ENCODE measurements at regions not wholly inside any gene's neighbourhood (a gene's known extent, or its start where the extent isn't known, plus 50 kb on each side); places are given as distances from the start of the nearest gene placed in this dataset.

GRCh38 chr15:39465843-39466749 is 114.8 kb upstream of the THBS1 start:
- H3K27ac Mint-ChIP-seq, result no peak overlapping the region
- no peaks in the 10 kb centered on the region for H3K4me1 Mint-ChIP-seq
- TF ChIP-seq SMAD3 (CRISPR knock-in tag; IDR thresholded peaks at IDR 0.05; ENCODE audit: borderline replicate concordance) (no peak), ZNF232 (CRISPR knock-in tag; IDR thresholded peaks at IDR 0.05) (no peak), CDX4 (CRISPR knock-in tag; IDR thresholded peaks at IDR 0.05; ENCODE audit: borderline replicate concordance) (no peak)
- no peaks in the 10 kb centered on the region for H3K27me3 Mint-ChIP-seq (ENCODE audit: low read depth)
- no peak for DNase-seq (ENCODE audit: low spot score)
- H3K36me3 Mint-ChIP-seq, result 0 out of 2 replicates have a peak, but pooled peaks cover 2% of the 10 kb centered on the region
- ChIA-PET POLR2A (interaction anchor here (0.5 kb wide), 1 partner anchor 115 kb away, joined by 3 read pairs; the partner anchor contains the start of gene THBS1), CTCF (interaction anchor here (1.2 to 1.6 kb wide), 2 partner anchors 290 to 294 kb away, joined by 3 to 5 read pairs; no protein-coding TSS in a partner anchor)
- H3K9me3 Mint-ChIP-seq, result peaks cover 35% of the 10 kb centered on the region
- no peak overlapping the region for H3K4me3 Mint-ChIP-seq
- ATAC-seq, result peak; percentile 39; the same call in 1 of the 2 replicates

GRCh38 chr15:39466750-39467105 is 114.2 kb upstream of the THBS1 start:
- CTCF ChIA-PET, result interaction anchor here (1.2 to 1.6 kb wide), 2 partner anchors 290 to 295 kb away, joined by 3 to 5 read pairs; no protein-coding TSS in a partner anchor
- Mint-ChIP-seq H3K27me3 (ENCODE audit: low read depth) (no peaks in the 10 kb centered on the region), H3K27ac (no peak overlapping the region), H3K4me3 (no peak overlapping the region), H3K9me3 (peaks cover 36% of the 10 kb centered on the region), H3K36me3 (0 out of 2 replicates have a peak, but pooled peaks cover 2% of the 10 kb centered on the region), H3K4me1 (no peaks in the 10 kb centered on the region)
- ATAC-seq, result no peak
- POLR2A ChIA-PET, result no interaction called here
- no peak for DNase-seq (ENCODE audit: low spot score)
- TF ChIP-seq E2F5 (CRISPR knock-in tag; IDR thresholded peaks at IDR 0.05), result no peak
- no peak for TF ChIP-seq ERG (CRISPR knock-in tag; IDR thresholded peaks at IDR 0.05)
- no peak for TF ChIP-seq GRHL2 (CRISPR knock-in tag; IDR thresholded peaks at IDR 0.05; ENCODE audit: insufficient replicate concordance, severe bottlenecking)

- H3K27me3 Mint-ChIP-seq (ENCODE audit: low read depth), result no peaks in the 10 kb centered on the region
- H3K9me3 Mint-ChIP-seq, result peaks cover 33% of the 10 kb centered on the region
- 0 out of 2 replicates have a peak, but pooled peaks cover 2% of the 10 kb centered on the region for H3K36me3 Mint-ChIP-seq
- ChIA-PET POLR2A (no interaction called here), CTCF (no interaction called here)
- no peak overlapping the region for H3K27ac Mint-ChIP-seq
- DNase-seq (ENCODE audit: low spot score) (no peak), ATAC-seq (no peak)
- H3K4me1 Mint-ChIP-seq, result no peaks in the 10 kb centered on the region
- TF ChIP-seq PREB (CRISPR knock-in tag; IDR thresholded peaks at IDR 0.05; ENCODE audit: borderline replicate concordance), result no peak
- H3K4me3 Mint-ChIP-seq, result no peak overlapping the region
These were observed 112.5 kb upstream of the THBS1 start for GRCh38 chr15:39468331-39468730.

GRCh38 chr15:39468828-39469227 is 112.1 kb upstream of the THBS1 start:
- no peak for DNase-seq (ENCODE audit: low spot score)
- Mint-ChIP-seq H3K36me3 (0 out of 2 replicates have a peak, but pooled peaks cover 2% of the 10 kb centered on the region), H3K9me3 (peaks cover 31% of the 10 kb centered on the region), H3K4me1 (no peaks in the 10 kb centered on the region), H3K27ac (no peak overlapping the region), H3K27me3 (ENCODE audit: low read depth) (no peaks in the 10 kb centered on the region), H3K4me3 (no peak overlapping the region)
- CTCF ChIA-PET, result no interaction called here
- POLR2A ChIA-PET, result no interaction called here
- no peak for ATAC-seq
- no peak for TF ChIP-seq ZNF317 (CRISPR knock-in tag; IDR thresholded peaks at IDR 0.05; ENCODE audit: borderline replicate concordance, low read depth)
- no peak for TF ChIP-seq OVOL2 (CRISPR knock-in tag; IDR thresholded peaks at IDR 0.05; ENCODE audit: borderline replicate concordance)
